Skin epidermis (tissue), 12 donors: ENCODE measurements at regions not wholly inside any gene's neighbourhood (a gene's known extent, or its start where the extent isn't known, plus 50 kb on each side); places are given as distances from the start of the nearest gene placed in this dataset.

Experiments used
- H3K27ac ChIP-seq, 21 experiments: fragments of 200-600 bp; sonication (generic) in 11 of 21; one replicate each; pipeline ENCODE4 v1.5.0; 2020; ENCODE audit warnings: mild to moderate bottlenecking in 3 of 21, inconsistent platforms in 2 of 21, moderate library complexity in 2 of 21
- H3K4me3 ChIP-seq, 7 experiments: fragments of 200-600 bp; sonication (generic) in 2 of 7; one replicate each; pipeline ENCODE4 v1.5.0; 2020; ENCODE audit warnings: inconsistent platforms in 2 of 7, mild to moderate bottlenecking in 2 of 7, moderate library complexity in 1 of 7

GRCh38 chr5:74232276-74232675 is 408.3 kb downstream of the ENC1 start:
- H3K27ac ChIP-seq, result peak overlapping the region in 5 of 21 experiments; percentile 8 to 53 (median 39)

GRCh38 chr5:74231697-74232096 is 408.8 kb downstream of the ENC1 start:
- Histone ChIP-seq H3K4me3 (no peak overlapping the region), H3K27ac (peak overlapping the region in 6 of 21 experiments; percentile 8 to 53 (median 26))

More at GRCh38 chr5:74232276-74232675, 408.3 kb downstream of the ENC1 start:
- no peak overlapping the region for H3K4me3 ChIP-seq

DNA sequence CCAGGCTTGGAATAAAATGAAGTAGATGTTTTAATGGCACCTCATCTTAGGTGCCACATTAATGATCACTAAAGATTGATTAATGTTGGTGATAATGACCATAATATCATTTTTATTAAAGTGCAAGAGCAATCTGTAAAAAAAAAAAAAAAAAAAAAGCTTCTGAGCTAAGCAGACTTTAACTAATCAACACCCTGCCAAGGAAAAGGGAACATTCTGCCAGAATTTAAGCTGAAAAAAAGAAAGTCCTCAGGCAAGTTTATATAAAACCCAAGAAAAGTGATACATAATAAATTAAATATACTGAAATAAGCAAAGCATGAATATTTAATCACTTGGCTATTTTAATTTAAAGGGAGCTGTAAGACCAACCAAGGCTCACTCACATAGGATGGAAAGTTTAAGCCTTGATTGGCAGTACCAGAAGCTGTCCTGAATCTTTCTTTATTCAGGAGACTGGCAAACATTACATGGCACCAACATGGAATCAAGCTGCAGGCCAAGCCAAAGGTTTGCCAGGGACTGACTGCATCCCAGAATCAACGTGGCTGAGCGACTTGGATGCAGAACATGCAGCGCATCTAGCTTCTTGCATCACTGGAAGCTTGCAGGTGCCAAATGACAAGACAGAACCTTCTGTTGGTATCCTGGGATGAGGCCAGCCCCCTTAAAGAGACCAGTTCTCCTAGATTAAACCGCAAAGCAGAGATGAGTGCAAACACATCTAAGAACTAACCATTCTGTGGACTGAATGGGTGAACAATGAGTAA is 413.6 kb downstream of the ENC1 start:
- H3K27ac ChIP-seq, result no peak overlapping the region
- no peak overlapping the region for H3K4me3 ChIP-seq

GRCh38 chr5:74225587-74225986 is 414.9 kb downstream of the ENC1 start:
- H3K27ac ChIP-seq, result no peak overlapping the region
- no peak overlapping the region for H3K4me3 ChIP-seq

DNA sequence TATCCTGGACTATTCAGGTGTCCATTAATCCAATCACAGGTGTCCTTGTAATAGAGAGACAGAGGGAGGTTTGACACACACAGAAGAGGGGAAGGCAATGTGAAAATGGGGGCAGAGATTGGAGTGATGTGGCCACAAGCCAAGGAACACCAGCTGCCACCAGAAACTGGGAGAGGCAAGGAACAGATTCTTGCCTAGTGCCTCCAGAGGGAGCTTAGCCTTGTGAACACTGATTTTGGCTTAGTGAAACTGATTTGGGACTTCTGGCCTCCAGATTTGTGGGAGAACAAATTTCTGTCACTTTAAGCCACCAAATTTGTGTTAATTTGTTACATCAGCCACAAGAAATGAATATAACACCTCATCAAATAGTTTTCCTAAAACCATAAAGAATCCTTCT is 416.2 kb downstream of the ENC1 start:
- Histone ChIP-seq H3K27ac (no peak overlapping the region), H3K4me3 (no peak overlapping the region)

GRCh38 chr5:74222806-74223205 is 417.7 kb downstream of the ENC1 start:
- Histone ChIP-seq H3K27ac (no peak overlapping the region), H3K4me3 (no peak overlapping the region)

DNA sequence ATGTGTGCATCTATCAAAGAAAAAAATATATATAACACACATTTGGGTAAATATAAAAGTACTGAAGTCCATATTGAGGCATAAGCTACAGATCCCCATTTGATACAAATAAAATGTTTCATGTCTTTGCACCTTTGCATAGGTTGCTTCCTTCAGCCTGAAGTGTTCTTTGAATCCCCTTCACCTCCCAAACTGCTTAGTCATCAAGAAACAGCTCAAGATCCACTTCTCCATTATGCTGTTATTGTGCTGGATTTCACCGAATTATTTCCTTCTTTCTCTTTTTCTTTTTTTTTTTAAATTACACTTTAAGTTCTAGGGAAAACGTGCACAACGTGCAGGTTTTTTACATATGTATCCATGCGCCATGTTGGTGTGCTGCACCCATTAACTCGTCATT is 419.1 kb downstream of the ENC1 start:
- Histone ChIP-seq H3K27ac (no peak overlapping the region), H3K4me3 (no peak overlapping the region)

DNA sequence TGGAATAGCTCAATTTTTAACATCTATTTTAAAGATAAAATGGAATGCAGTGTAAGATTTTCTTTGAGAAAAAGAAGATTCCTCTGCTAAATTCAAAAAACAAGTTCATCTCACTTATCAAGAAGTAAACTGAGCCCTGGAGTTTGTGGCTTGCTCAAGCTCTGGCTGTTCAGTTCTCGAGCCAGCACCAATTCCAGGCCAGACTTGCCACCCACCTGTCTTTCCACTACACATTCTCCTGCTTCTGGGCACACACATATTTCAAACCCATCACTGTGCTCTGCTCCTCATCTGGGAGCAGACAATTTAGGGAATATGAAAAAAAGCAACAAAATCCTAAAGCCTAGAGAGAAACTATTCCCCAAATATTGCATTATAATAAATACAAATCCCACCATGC is 424.5 kb downstream of the ENC1 start:
- no peak overlapping the region for H3K4me3 ChIP-seq
- no peak overlapping the region for H3K27ac ChIP-seq

GRCh38 chr5:74212336-74212735 is 428.2 kb downstream of the ENC1 start:
- H3K4me3 ChIP-seq, result no peak overlapping the region
- H3K27ac ChIP-seq, result no peak overlapping the region

DNA sequence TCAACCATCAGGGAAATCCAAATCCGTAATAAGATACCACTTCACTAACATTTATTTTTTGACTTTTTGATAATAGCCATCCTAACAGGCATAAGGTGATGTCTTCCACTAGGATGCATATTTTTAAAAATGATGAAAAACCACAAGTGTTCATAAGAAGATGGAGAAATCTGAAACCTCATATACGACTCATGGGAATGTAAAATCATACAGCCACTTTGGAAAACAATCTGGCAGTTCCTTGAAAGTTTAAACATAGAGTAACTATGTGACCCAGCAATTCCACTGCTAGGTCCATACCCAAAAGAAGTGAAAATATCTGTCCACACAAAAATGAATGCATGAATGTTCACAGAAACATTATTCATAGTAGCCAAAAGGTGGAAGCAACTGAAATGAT is 431.0 kb downstream of the ENC1 start:
- no peak overlapping the region for H3K27ac ChIP-seq

GRCh38 chr5:74206579-74207550 is 433.7 kb downstream of the ENC1 start:
- H3K27ac ChIP-seq, result no peak overlapping the region

More for the DNA sequence above, 431.0 kb downstream of the ENC1 start:
- H3K4me3 ChIP-seq, result no peak overlapping the region

GRCh38 chr5:74205767-74206578 is 434.6 kb downstream of the ENC1 start:
- H3K27ac ChIP-seq, result no peak overlapping the region
- H3K4me3 ChIP-seq, result no peak overlapping the region

More at GRCh38 chr5:74206579-74207550, 433.7 kb downstream of the ENC1 start:
- no peak overlapping the region for H3K4me3 ChIP-seq

DNA sequence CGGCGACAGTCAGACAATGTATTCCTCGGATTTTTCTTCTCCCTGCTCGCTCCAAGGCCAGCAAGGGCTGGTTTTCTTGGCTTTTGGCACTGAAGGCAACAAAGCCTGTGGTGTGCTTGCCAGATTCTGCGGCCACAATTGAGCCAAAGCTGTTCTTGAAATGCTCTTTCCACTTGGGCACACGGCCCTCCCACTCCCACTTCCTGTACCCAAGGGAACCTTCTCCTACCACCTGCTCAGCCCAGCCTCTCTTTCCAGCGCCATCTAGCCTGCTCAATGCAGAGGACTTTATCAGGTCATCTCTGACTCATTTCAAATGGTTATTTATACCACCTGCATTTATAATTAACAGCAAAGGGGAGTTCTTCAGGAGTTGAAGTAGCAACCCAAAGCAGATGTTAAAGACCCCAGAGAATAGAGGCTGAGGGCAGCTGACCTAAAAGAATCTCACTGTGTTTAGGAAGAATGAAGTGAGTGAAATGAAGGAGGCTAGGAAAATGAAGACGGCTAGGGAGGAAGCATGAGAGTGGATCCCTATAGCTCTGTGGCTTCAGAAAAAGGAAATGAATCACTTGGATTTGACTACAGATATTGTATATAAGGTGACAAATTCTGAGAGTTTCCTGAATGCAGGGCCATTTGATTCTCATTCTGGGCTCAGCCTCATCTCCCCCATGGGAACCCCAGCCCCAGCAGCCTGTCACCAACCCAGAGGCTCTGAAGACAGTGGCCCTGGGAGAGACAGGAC is 439.0 kb downstream of the ENC1 start:
- Histone ChIP-seq H3K27ac (peak overlapping the region in 1 of 21 experiments; percentile 22), H3K4me3 (no peak overlapping the region)

- Histone ChIP-seq H3K4me3 (no peak overlapping the region), H3K27ac (no peak overlapping the region)
Measured at GRCh38 chr5:74200560-74200959, 440.0 kb downstream of the ENC1 start.

GRCh38 chr5:74199436-74200210 is 440.9 kb downstream of the ENC1 start:
- H3K4me3 ChIP-seq, result no peak overlapping the region
- no peak overlapping the region for H3K27ac ChIP-seq

DNA sequence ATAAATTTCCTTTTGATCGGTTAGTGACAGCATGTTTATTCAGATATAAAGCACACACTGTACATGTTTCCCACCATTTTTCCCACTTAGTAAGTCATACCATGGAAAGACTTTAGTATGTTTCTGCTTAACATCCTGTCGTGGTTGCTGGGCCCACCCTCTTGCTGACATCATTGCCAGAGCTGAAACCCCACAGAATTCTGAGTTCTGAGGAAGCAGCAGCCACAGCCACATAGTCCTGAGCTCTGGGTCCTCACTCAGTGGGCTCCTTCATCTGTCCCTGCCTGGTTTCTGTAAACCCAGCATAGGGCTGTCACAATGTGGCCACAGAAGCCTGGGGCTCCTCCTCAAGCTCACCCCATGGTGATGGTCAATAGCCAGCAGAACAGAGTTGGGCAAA is 441.5 kb downstream of the ENC1 start:
- H3K27ac ChIP-seq, result no peak overlapping the region

GRCh38 chr5:74198156-74198555 is 442.4 kb downstream of the ENC1 start:
- Histone ChIP-seq H3K4me3 (no peak overlapping the region), H3K27ac (no peak overlapping the region)

More for the DNA sequence above, 441.5 kb downstream of the ENC1 start:
- H3K4me3 ChIP-seq, result no peak overlapping the region

DNA sequence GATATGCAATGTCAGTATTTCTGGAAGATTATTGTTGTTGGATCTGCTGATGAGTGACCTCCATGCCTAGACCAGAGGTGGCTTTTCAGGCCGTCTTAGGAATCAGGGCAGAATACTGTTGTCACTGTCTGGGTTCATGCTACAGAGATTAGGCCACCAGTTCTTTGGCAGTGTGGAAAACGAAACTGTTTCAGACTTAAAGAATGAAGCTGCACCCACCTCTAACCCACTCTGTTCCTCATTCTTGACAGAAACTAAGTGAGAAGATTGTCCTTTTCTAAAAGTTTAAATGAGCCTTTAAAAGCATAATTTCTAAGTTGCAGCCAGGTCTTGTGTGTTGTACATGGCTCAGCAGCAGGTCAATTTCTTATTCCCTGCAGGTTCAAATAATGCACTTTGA is 444.3 kb downstream of the ENC1 start:
- Histone ChIP-seq H3K27ac (no peak overlapping the region), H3K4me3 (no peak overlapping the region)
